ENCODE measurements at regions not wholly inside any gene's neighbourhood (a gene's known extent, or its start where the extent isn't known, plus 50 kb on each side); places are given as distances from the start of the nearest gene placed in this dataset.

GRCh38 chr1:87735750-87736149 lies 407.1 kb downstream of the LMO4 start:
- no CpG with 5 or more reads among the region's 1 CpG for WGBS (ENCODE audit: insufficient coverage)
- no peaks in the 10 kb centered on the region for H3K4me1 Mint-ChIP-seq
- DNase-seq: no peak
- no peak overlapping the region for H3K9ac ChIP-seq (ENCODE audit: insufficient read depth, low read length, poor library complexity, severe bottlenecking)
- H3K9me3 ChIP-seq (replicated peaks in 1 of 2; ENCODE audit: control insufficient read depth in 1 of 2, insufficient read depth in 1 of 2, low read length in 2 of 2): no peaks in the 10 kb centered on the region
- TF ChIP-seq CTCF (IDR thresholded peaks at IDR 0.05): no peak
- H3K27ac ChIP-seq (ENCODE audit: low read depth in 1 of 2, low read length in 2 of 2): no peak overlapping the region
- no peaks in the 10 kb centered on the region for H3K36me3 Mint-ChIP-seq
- no peak overlapping the region for H3K4me2 ChIP-seq (replicated peaks; ENCODE audit: extremely low read depth, low read length, poor library complexity, severe bottlenecking)
- no peaks in the 10 kb centered on the region for H3K79me2 ChIP-seq (ENCODE audit: insufficient read depth, low read length)
- H2AFZ ChIP-seq (ENCODE audit: insufficient read depth, low read depth, low read length, poor library complexity, severe bottlenecking): no peak overlapping the region
- H3K27me3 ChIP-seq (ENCODE audit: control insufficient read depth in 2 of 2, insufficient read depth in 2 of 2, low read length in 2 of 2): no peaks in the 10 kb centered on the region
- no peak overlapping the region for H3K4me3 ChIP-seq (replicated peaks in 1 of 3; ENCODE audit: low read depth in 2 of 3, low read length in 3 of 3)
- H3K4me3 Mint-ChIP-seq: no peak overlapping the region
- H3K27me3 Mint-ChIP-seq (ENCODE audit: low read depth in 3 of 3): no peaks in the 10 kb centered on the region
- no peaks in the 10 kb centered on the region for H3K4me1 ChIP-seq (ENCODE audit: control insufficient read depth in 1 of 2, insufficient read depth in 2 of 2, low read length in 2 of 2)
- intact Hi-C loops (cut with micrococcal nuclease): no loop called here
- no peaks in the 10 kb centered on the region for H3K36me3 ChIP-seq (replicated peaks in 1 of 2; ENCODE audit: control insufficient read depth in 1 of 2, insufficient read depth in 2 of 2, low read length in 2 of 2)
- peaks cover 0 to 5% (median 2%) of the 10 kb centered on the region in 7 donors for H3K9me3 Mint-ChIP-seq
- H3K27ac Mint-ChIP-seq: no peak overlapping the region
- no peaks in the 10 kb centered on the region for H4K20me1 ChIP-seq (ENCODE audit: insufficient read depth, low read length)

- Histone ChIP-seq H3K4me1 (ENCODE audit: control insufficient read depth in 1 of 2, insufficient read depth in 2 of 2, low read length in 2 of 2) (no peaks in the 10 kb centered on the region), H3K9ac (ENCODE audit: insufficient read depth, low read length, poor library complexity, severe bottlenecking) (no peak overlapping the region), H3K27me3 (ENCODE audit: control insufficient read depth in 2 of 2, insufficient read depth in 2 of 2, low read length in 2 of 2) (no peaks in the 10 kb centered on the region), H3K36me3 (replicated peaks in 1 of 2; ENCODE audit: control insufficient read depth in 1 of 2, insufficient read depth in 2 of 2, low read length in 2 of 2) (no peaks in the 10 kb centered on the region), H3K4me3 (replicated peaks in 1 of 3; ENCODE audit: low read depth in 2 of 3, low read length in 3 of 3) (no peak overlapping the region), H3K79me2 (ENCODE audit: insufficient read depth, low read length) (no peaks in the 10 kb centered on the region), H3K27ac (ENCODE audit: low read depth in 1 of 2, low read length in 2 of 2) (no peak overlapping the region), H4K20me1 (ENCODE audit: insufficient read depth, low read length) (no peaks in the 10 kb centered on the region), H2AFZ (ENCODE audit: insufficient read depth, low read depth, low read length, poor library complexity, severe bottlenecking) (no peak overlapping the region), H3K4me2 (replicated peaks; ENCODE audit: extremely low read depth, low read length, poor library complexity, severe bottlenecking) (no peak overlapping the region), H3K9me3 (replicated peaks in 1 of 2; ENCODE audit: control insufficient read depth in 1 of 2, insufficient read depth in 1 of 2, low read length in 2 of 2) (no peaks in the 10 kb centered on the region)
- Mint-ChIP-seq H3K27ac (no peak overlapping the region), H3K36me3 (no peaks in the 10 kb centered on the region), H3K4me3 (no peak overlapping the region), H3K9me3 (peaks cover 0 to 5% (median 3%) of the 10 kb centered on the region in 7 donors), H3K27me3 (ENCODE audit: low read depth in 3 of 3) (peaks cover 0 to 3% (median 0%) of the 10 kb centered on the region in 3 donors), H3K4me1 (no peaks in the 10 kb centered on the region)
- WGBS (ENCODE audit: insufficient coverage): 93% methylated on average over 2 of the region's 2 CpGs
- no peak for TF ChIP-seq CTCF (IDR thresholded peaks at IDR 0.05)
- DNase-seq: no peak
- intact Hi-C loops (cut with micrococcal nuclease): no loop called here
Measured at GRCh38 chr1:87739141-87739540, 410.5 kb downstream of the LMO4 start.

Data from CD14-positive monocyte (primary cell).